ENCODE measurements at regions not wholly inside any gene's neighbourhood (a gene's known extent, or its start where the extent isn't known, plus 50 kb on each side); places are given as distances from the start of the nearest gene placed in this dataset.

- dilution Hi-C loops (cut with MboI; ENCODE audit: extremely low pct_ligation_motif_present, low sequenced_read_pairs): no loop called here
- Histone ChIP-seq H3K4me2 (ENCODE audit: control insufficient read depth, extremely low read depth, insufficient read depth, low read depth, low read length) (no peak overlapping the region), H3K79me2 (ENCODE audit: control insufficient read depth, insufficient read depth, low read length) (no peaks in the 10 kb centered on the region), H3K36me3 (ENCODE audit: control insufficient read depth in 2 of 2, extremely low read depth in 1 of 2, insufficient read depth in 2 of 2, low read length in 2 of 2) (no peaks in the 10 kb centered on the region), H2AFZ (ENCODE audit: control insufficient read depth, low read length) (no peak overlapping the region), H3K4me3 (ENCODE audit: control insufficient read depth in 2 of 3, extremely low read depth in 1 of 3, insufficient read depth in 2 of 3, low read depth in 1 of 3, low read length in 3 of 3) (no peak overlapping the region), H3K4me1 (ENCODE audit: control insufficient read depth, extremely low read depth, insufficient read depth, low read length) (no peaks in the 10 kb centered on the region), H3K27me3 (ENCODE audit: control insufficient read depth, extremely low read depth, insufficient read depth, low read length) (no peaks in the 10 kb centered on the region), H3K9me1 (ENCODE audit: control insufficient read depth, extremely low read depth, insufficient read depth, low read length) (no peaks in the 10 kb centered on the region), H3K9ac (ENCODE audit: control insufficient read depth, extremely low read depth, insufficient read depth, low read length) (no peak overlapping the region), H3K9me3 (ENCODE audit: control insufficient read depth, low read depth, low read length) (no peaks in the 10 kb centered on the region), H4K20me1 (ENCODE audit: control insufficient read depth, extremely low read depth, insufficient read depth, low read length) (no peaks in the 10 kb centered on the region), H3K27ac (ENCODE audit: control insufficient read depth, insufficient read depth, low read length) (no peak overlapping the region)
- no peak for TF ChIP-seq EZH2 (IDR thresholded peaks at IDR 0.05; ENCODE audit: low read length)
- no peak for TF ChIP-seq CTCF (optimal IDR thresholded peaks at IDR 0.05 in 1 of 3, IDR thresholded peaks at IDR 0.05 in 1 of 3, conservative IDR thresholded peaks at IDR 0.05 in 1 of 3; ENCODE audit: extremely low read depth in 1 of 3, insufficient read depth in 2 of 3, low read length in 3 of 3)
- DNase-seq (ENCODE audit: low read depth, low spot score) (no peak), FAIRE-seq (no peak)
These were observed 315.3 kb upstream of the CXCR4 start for GRCh38 chr2:136433261-136433660.

- TF ChIP-seq CTCF (optimal IDR thresholded peaks at IDR 0.05 in 1 of 3, IDR thresholded peaks at IDR 0.05 in 1 of 3, conservative IDR thresholded peaks at IDR 0.05 in 1 of 3; ENCODE audit: extremely low read depth in 1 of 3, insufficient read depth in 2 of 3, low read length in 3 of 3): no peak
- no peak for TF ChIP-seq EZH2 (IDR thresholded peaks at IDR 0.05; ENCODE audit: low read length)
- Histone ChIP-seq H3K79me2 (ENCODE audit: control insufficient read depth, insufficient read depth, low read length) (no peaks in the 10 kb centered on the region), H3K9ac (ENCODE audit: control insufficient read depth, extremely low read depth, insufficient read depth, low read length) (no peak overlapping the region), H3K4me1 (ENCODE audit: control insufficient read depth, extremely low read depth, insufficient read depth, low read length) (no peaks in the 10 kb centered on the region), H3K27ac (ENCODE audit: control insufficient read depth, insufficient read depth, low read length) (no peak overlapping the region), H3K36me3 (ENCODE audit: control insufficient read depth in 2 of 2, extremely low read depth in 1 of 2, insufficient read depth in 2 of 2, low read length in 2 of 2) (no peaks in the 10 kb centered on the region), H3K4me2 (ENCODE audit: control insufficient read depth, extremely low read depth, insufficient read depth, low read depth, low read length) (no peak overlapping the region), H3K27me3 (ENCODE audit: control insufficient read depth, extremely low read depth, insufficient read depth, low read length) (peaks cover 7% of the 10 kb centered on the region), H3K9me1 (ENCODE audit: control insufficient read depth, extremely low read depth, insufficient read depth, low read length) (no peaks in the 10 kb centered on the region), H3K9me3 (ENCODE audit: control insufficient read depth, low read depth, low read length) (no peaks in the 10 kb centered on the region), H2AFZ (ENCODE audit: control insufficient read depth, low read length) (no peak overlapping the region), H3K4me3 (ENCODE audit: control insufficient read depth in 2 of 3, extremely low read depth in 1 of 3, insufficient read depth in 2 of 3, low read depth in 1 of 3, low read length in 3 of 3) (no peak overlapping the region), H4K20me1 (ENCODE audit: control insufficient read depth, extremely low read depth, insufficient read depth, low read length) (no peaks in the 10 kb centered on the region)
- FAIRE-seq (no peak), DNase-seq (ENCODE audit: low read depth, low spot score) (no peak)
- dilution Hi-C loops (cut with MboI; ENCODE audit: extremely low pct_ligation_motif_present, low sequenced_read_pairs): no loop called here
These were observed 306.2 kb upstream of the CXCR4 start for GRCh38 chr2:136424112-136424511.

All from keratinocyte (primary cell).